HS-5 (cell line): ENCODE measurements at regions not wholly inside any gene's neighbourhood (a gene's known extent, or its start where the extent isn't known, plus 50 kb on each side); places are given as distances from the start of the nearest gene placed in this dataset.

Source experiments
- DNase-seq: peaks from one replicate; pipeline ENCODE4 v3.0.0-alpha.2; 2012; ENCODE audit warnings: low read depth

DNA sequence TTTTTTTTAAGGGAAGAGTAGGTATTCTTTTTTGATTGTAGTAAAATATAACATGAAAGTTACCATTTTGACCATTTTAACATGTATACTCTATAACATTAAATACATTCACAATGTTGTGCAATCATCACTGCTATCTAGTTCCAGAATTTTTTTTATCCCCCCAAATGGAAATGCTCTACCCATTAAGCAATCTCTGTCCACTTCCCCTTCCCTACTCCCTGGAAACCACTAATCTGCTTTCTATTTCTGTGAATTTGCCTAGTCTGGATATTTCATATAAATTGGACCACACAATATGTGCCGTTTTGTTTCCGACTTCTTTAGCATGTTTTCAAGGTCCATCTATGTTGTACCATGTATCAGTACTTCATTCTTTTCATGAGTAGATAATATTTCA is 429.5 kb downstream of the TLE1 start:
- no peak for DNase-seq

DNA sequence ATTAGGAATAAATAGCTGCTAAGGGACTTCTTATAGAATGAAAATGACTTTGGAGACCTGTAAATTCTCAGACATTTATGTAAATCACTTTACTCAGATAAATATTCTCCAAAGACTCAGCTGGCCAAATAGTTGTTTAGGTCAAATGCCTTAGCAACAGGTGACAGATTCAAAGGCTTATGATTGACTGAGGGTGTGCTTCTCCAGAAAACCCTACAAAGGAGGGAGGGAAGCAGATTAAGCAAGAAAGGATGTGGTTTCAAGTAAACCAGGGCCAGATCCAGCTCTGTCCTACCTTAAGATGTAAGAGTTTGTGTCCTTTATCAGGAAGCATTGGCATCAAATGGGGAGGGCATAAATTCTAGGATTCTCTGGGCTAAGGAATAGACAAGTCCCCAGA is 433.0 kb downstream of the TLE1 start:
- no peak for DNase-seq

DNA sequence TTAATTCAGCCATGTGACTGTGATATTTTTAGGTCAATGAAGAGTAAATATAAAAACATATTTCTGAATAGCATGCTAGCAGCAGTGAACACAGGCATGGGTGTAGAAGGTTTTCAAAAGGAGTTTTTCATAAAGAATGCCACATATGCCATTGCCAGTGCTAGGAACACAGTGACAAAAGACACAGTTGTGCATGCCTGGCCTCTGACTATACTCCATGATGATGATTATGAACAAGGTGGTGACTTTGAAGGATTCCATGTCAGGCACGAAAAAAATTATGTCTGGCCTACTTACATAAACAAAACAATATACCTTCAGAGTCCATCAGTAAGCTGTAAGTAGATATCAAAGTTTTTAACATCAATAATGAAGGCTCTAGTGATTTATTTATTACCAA is 438.7 kb downstream of the TLE1 start:
- DNase-seq, result no peak

DNA sequence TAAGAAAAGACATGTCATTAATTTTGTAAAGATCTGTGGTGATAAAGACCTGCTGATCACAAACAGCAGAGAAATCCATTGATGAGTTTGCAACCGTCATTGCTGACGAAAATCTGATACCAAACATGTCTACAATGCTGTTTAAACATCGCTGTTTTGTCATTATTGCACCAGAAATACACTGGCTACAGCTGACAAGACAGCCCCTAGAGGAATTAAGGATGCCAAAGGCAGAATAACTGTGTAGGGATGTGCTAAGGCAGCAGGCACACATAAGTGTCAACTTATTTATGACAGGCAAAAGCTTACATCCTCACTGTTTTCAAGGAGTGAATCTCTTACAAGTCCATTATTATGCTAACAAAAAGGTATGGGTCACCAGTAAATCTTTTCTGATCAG is 439.3 kb downstream of the TLE1 start:
- DNase-seq, result no peak

DNA sequence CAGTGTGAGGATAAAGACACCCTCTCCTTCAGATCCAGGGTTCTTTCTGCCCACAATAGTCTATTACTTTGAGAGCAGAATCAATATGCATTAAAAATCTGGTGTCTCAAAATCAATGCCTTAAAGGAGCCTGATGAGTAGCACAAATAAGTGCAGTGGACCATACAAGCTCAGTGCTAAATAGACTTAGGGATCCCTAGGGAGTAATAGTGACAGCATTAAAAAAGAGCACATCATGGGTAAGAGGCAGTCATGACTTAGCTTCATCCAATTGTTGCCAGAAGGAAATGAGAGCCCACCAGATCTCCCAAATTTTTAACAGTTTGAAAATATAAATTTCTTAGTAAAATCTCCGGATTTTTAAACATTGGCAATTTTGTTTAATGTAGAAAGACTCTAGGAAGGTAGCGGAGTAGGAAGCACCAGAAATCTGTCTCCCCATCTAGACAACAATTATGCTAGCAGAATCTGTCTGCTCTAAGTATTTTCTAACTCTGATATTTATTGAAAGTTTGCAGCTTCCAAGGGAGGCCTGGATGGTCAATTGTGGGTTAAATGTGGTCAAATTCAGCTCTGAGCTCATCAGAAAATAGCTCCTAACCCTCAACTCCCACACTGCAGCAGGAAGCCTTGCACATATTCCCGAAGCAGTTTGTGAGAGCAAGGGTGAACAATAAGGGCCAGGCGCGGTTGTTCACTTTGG is 443.9 kb downstream of the TLE1 start:
- DNase-seq, result no peak

DNA sequence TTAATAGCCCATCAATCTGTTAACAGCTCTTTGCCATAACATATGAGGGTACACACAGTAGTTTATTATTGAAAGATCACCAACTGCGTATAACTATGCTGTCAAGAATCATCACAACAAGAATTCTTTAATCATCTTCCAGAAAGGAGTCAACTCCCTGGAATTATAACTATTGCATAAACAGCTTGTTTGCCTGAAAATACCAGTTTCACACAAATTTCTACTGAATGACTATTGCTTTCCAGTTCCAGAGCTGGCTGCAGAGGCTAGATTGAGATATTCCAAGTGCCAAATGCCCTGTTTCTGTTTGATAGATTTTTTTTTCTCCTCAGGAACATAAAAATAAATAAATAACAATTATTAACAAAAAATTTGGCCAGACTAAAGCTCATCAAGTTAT is 444.7 kb downstream of the TLE1 start:
- DNase-seq, result no peak

DNA sequence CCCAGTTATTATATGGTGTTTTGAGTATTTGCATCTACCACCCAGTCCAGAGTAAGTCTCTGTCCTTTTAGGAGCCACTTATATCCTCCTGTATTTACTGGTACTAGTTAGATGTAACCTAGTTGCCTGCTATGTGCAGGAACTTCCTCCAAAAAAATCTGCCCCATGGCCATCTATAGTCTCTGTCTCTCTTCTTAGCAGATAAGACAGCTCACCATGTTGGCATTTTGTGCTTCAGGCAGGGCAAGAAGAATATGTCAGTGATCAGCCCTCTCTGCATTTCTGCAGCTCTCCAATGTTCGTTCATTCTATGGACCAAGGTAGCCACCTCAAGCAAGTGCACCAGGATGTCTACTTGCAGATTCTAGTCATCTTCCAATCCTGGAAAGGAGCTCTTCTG is 446.5 kb downstream of the TLE1 start:
- DNase-seq, result no peak

DNA sequence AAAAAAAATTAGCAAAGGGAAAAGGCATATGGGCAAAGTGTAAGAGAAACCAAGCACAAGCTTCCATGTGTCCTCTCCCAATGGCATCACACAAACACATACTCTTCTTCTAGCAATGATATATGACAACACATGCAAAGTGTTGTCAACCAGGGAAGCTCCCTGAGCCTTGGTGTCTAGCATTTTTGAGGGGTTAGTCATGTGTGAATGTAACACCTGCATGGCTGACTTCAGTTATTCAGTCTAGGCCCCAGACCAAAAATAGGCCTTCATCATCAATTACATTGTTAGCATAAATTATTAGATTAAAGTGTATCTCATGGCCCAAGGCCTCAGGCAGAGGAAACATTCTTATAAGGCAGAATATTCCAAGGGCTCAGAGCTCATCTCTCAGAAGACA is 450.0 kb downstream of the TLE1 start:
- DNase-seq, result no peak

DNA sequence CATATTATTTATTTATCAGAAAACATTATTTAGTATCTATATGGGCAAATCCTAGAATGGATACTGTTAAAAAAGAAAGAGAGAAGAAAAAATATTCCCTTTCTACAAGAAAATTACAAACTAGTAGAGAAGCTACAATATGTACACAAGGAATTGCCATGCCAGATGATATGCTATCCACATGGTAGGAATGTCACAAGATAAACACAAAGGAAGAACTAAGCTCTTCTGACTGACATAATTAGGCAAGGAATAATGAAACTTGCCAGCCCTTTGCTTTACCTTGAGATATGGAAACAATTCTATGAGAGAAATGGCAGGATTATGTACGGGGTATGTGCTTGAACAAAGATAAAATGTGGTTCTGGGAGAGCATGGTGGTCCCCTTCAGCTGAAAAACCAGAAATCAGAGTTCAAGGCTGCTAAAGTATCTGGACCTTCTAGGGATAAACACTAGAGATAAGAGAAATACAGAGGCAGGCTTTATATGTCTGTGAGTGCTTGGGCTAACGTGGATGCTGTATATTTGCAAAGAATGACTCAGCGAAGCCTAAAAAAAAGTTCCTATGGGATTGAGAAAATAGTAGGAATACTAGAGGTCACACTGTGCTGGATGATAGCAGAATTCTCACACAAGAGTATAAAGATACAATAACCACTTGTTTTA is 451.6 kb downstream of the TLE1 start:
- no peak for DNase-seq

DNA sequence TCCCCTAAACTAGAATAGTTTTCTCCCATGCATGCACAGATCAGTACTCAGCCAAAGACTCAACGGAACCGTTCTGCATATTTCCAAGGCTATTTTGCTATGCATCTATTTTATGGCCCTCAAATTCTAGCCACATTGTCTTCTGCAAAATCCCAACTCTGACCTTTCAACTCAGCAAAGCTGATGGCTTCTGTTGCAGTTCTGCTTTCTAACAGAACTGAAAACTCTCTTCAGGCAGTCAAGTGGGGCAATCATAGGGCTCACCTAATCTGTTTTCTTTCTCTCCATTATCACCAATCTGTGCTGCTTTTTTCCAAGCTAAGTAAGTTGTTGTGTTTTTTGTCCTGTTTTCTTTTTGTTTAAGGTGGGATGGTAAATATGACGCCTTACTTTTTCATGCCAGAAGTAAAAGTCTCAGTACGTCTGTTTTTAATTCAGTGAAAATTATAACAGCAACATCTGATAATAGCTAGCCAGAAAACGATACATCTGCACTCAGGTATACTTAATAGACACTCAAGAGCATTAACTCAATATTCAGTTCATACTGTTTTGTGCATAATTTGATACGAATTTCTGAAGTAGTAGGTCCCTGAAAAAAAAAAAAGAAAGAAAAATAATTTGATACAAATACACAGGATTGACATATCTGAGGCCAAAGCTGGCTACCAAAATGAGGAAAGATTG is 454.3 kb downstream of the TLE1 start:
- no peak for DNase-seq

DNA sequence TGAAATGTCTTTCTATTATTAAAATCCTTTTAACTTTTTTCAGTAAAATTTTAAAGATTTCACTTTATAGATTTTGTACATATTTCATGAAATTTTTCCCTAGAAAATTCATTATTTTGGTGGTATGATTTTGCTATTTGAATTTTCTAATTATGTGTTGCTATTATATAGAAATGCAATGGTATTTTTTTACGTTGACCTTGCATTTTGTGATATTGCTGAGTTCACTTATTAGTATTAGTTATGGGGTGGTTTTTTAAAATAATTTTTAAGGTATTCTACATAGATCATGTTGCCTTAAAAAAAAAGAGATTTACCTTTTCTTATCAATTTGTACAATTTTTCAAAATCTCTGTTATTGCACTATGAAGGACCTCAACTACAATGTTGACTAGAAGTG is 458.3 kb downstream of the TLE1 start:
- no peak for DNase-seq

DNA sequence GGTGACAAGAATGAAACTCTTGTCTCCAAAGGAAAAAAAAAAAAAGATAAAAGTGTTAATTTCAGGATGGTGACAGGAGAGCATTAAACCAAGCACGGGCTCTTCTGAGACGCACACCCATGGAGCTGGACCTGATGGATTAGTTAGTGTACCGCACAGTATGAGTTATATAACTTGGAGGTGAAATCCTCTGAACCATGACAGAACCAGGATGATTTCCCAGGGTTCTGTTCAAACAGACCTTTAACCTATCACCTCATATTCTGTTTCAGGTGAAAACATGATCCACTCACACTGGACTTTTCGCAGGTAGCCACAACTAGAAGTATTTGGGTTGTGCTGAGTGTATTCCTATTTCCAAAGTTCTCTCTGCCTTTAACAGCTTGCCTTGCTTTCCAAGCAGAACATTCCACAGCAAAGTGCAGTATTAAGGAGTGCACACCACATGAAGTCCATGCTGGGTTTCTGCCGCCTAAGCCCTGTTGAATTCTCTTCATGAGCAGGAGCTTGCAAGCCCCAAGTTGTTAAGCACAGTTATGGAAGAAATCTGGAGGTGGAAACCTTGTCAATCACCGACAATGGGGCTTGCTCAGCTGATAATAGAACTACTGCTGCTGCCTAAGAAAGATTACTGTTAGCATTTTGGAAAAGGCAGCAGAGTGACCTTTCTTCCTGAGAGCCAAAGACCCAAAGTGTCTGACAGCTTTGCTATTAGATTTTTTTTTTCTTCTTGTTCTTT is 461.7 kb downstream of the TLE1 start:
- no peak for DNase-seq

DNA sequence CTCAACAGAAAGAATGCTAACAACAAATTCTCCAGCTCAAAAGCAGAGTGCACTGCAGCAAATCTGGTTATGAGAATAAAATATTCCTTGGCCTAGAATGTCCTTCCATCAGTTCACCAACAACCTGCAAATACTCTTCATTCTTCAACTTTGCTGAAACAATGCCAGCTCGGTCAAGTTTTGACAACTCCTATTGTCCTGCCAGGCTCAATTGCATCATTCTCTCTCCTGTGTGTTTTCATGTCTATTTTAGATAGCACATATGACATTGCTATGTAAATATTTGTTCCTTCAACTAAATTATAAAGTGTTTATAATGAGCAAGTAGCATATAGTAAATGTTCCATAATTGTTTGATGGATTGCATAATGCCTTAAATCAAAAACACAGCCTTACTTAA is 463.8 kb downstream of the TLE1 start:
- DNase-seq, result no peak

DNA sequence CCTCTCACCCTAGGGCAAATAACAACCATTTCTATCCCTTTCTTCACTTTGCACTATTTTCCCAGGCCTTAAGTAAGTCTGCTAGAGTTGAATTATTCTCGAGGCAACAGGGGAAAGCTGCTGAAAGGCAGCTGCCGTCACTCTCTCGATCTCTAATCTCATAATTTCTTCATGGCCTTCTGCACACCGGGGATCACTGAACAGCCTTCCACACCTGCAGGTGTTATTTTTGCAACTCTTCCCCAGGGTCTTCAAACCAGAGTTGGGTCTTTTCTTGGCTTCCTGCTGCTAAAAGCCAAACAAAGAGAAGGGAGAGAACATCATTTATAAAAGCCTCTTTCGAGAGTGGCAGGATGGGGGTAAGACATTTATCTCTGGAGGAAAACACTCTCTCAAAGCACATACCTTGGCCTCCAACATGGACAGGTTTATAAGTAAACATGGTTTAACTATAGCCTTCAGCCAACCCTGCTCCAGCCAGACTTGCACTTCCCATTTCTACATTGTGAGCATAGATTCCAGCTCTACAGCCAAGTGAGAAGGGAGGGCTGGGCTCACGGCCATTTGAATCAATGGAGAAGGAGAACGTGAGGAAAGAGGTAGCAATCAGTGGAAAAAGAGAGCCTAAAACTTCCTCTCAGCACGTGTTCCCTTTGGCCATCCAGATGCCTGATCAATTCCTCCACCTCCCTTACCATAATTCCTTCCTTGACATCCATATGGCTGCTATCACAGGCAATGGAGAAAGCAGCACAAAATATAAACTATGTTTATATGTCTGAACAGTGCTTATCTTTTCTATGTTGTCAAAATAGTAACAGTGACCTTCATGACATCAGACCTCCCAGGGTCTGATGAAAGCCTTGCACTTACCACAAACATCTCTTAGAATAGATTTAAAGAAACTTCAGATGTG is 464.9 kb downstream of the TLE1 start:
- no peak for DNase-seq

DNA sequence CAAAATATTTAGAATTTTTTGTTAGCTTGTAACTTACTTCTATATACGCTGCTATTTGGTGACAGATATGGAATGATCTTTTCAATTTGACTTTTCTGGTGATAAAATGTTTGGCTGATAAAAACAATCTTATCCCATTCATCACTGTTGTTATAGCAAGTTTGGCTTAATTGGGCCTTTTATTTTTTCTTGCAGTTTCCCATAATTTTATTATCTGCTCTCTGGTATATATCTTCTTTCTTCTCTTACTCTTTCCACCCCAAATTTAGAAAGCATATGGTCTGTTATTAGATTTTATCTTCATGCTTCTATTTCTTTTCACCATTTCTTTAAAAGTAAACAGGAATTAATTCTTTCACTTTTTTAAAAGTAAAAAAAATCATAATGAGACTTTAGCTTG is 474.4 kb downstream of the TLE1 start:
- no peak for DNase-seq

DNA sequence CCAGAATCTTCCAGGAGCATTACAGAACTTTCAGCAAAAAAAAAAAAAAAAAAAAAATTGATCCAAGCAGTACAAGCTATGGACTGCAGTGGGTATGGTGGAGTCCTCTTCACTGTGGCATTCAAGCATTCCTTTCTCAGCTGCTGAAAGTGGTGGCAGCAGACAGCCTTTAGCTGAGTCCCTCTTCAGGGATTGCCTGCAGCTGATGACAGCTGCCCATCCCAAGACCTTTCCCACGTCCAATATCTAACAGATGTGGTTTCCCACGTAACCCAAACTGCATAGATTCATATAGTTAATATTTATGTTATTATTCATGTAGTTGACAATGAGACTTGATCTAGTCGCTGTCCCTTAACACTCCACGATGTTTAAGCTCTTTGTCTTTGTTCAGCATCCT is 475.9 kb downstream of the TLE1 start:
- DNase-seq, result no peak

DNA sequence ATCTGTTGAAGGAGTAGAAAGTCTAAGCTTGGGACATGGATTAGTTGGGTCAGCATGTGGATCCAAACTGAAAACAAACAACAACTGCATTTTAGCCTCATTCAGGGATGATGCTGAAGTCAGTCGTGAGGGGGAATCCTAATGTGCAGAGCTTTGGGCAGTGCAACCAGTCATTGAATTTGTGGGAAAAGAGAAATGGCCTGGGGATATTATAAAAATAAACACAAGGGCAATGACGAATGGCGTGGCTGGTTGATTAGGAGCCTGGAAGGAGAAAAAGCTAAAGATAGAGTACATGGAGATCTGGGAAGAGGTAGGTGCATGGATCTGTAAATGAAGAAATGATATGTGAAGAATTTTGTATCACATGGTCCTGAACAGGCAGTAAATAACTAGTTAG is 477.6 kb downstream of the TLE1 start:
- no peak for DNase-seq

DNA sequence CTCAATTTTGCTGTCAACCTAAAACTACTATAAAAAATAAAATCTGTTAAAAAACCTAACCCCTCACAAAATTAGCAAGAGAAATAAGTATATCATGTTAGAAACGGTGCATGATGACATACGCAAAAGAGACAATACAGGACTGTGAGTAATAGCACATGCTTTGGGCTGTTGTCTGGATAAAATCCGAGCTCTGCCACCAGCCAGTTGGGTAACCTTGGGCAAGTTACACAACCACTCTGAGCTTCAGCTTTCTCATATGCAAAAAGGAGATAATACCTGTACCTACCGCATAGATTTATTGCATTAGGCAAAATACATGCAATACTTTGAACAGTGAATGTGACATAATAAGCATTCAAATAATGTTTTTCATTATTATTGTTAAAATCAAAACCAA is 481.7 kb downstream of the TLE1 start:
- no peak for DNase-seq

DNA sequence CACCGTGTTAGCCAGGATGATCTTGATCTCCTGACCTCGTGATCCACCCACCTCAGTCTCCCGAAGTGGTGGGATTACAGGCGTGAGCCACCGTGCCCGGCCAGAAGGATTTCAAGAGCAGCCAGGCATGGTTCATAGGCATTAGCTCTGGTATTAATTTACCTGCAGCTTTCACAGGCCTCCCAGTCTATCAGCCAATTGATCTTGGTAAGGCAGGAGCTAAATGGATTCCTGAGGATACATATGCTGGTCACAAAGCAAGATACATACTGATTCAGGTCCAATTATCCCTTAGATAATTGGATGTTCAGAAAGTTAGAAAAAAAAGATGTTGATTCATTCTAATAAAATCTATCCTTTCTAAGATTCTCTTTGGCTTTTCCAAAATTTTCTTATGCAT is 487.1 kb downstream of the TLE1 start:
- DNase-seq, result no peak

DNA sequence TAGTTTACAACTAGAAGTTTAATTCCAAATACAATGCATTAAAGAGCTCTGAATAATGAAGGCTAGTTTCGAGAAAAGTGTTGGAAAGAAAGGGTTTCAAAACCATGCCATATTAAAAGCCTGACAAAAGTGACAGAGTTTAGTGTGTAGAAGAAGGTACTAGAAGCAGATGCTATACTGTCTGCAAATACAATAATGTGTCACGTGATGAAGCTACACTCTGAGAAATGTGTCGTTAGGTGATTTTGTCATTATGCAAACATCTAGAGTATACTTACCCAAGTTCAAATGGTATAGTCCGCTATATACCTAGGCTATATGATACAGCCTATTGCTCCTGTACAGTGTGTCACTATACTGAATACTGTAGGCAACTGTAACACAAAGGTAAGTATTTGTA is 494.1 kb downstream of the TLE1 start:
- no peak for DNase-seq

DNA sequence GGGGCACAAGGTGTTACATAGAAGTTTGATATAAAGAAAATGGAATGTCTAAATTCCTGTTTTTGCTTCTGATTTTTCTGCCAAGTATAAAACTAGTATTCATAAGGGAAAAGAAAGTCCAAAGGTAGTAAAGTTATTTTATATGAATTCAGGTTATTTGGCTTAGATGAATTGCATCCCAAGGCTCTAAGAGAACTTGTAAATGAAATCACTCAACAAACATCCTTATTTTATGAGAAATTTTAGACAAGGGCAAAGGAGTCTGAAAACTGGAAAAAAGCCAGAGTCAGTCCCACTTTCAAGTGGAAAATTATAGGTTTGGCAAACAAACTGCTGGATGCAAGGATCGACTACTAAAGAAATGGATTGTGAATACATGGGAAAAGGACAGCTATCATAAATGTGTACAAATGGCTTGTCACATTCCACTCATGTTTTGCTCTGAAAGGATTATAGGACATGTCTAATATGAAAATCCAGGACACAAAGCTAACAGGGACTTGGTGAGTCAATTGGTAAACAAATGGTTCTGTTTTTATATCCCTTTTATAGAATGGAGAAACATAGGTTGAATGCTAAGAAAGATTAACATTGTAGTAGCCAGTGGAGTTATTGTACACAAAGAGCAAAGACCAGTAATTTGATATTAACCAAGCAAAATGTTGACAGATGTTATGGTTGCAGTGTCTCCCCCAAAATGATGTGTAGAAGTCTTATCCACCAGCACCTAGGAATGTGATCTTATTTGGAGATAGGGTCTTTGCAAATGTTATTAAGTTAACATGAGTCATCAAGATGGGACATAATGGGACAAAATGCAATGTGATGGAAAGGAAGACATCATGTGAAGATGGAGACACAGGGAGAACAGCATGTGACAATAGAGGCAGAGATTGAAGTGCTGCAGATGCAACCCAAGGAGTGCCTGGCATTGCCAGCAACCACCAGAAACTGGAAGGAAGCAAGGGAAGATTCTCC is 495.7 kb downstream of the TLE1 start:
- DNase-seq, result no peak
